A673 (cell line): ENCODE measurements at regions not wholly inside any gene's neighbourhood (a gene's known extent, or its start where the extent isn't known, plus 50 kb on each side); places are given as distances from the start of the nearest gene placed in this dataset.
A peak's percentile ranks its signal among the peaks of the same experiment; 100 is the strongest.

Experiments
- BruUV-seq: library from RNA; stranded (reverse); fragments of 400-500 nt; replicated peaks from 2 replicates; lab custom pipeline; 2021; lab: Mats Ljungman, UMichigan
- CTCF ChIA-PET: fragments of 300-600 bp; sonication (Branson Sonifier 250); formaldehyde crosslinking; loops from one replicate; lab custom pipeline; 2022; ENCODE audit warnings: antibody characterized with exemption; lab: Charles Lee
- POLR2A ChIA-PET: fragments of 300-600 bp; sonication (Branson Sonifier 250); formaldehyde crosslinking; loops from one replicate; lab custom pipeline; 2022; ENCODE audit warnings: antibody characterized with exemption; ENCODE audit not compliant: low non-redundant PET; lab: Charles Lee
- DNase-seq: peaks from one replicate; pipeline ENCODE4 v3.0.0-alpha.2; 2015; ENCODE audit warnings: low spot score
- H3K27ac ChIP-seq: fragments of 200-600 bp; sonication (generic); 2 replicates; pipeline ENCODE4 v1.5.1; 2016; ENCODE audit warnings: mixed run types, low read depth, mild to moderate bottlenecking, mixed read lengths, antibody characterized with exemption, low read length; ENCODE audit not compliant: poor library complexity, severe bottlenecking
- H3K27me3 ChIP-seq: fragments of 200-600 bp; sonication (generic); replicated peaks from 2 replicates; pipeline ENCODE4 v1.6.1; 2017; ENCODE audit warnings: mixed run types, low read depth, mild to moderate bottlenecking, mixed read lengths, antibody characterized with exemption, low read length; ENCODE audit not compliant: insufficient read depth, poor library complexity
- H3K36me3 ChIP-seq: fragments of 200-600 bp; sonication (generic); 2 replicates; pipeline ENCODE4 v1.6.1; 2016; ENCODE audit warnings: mixed run types, mild to moderate bottlenecking, mixed read lengths, antibody characterized with exemption, low read length; ENCODE audit not compliant: insufficient read depth, poor library complexity, severe bottlenecking
- H3K4me1 ChIP-seq: fragments of 200-600 bp; sonication (generic); 2 replicates; pipeline ENCODE4 v1.6.1; 2017; ENCODE audit warnings: mixed run types, mild to moderate bottlenecking, mixed read lengths, antibody characterized with exemption, low read length; ENCODE audit not compliant: insufficient read depth, poor library complexity, severe bottlenecking
- H3K4me3 ChIP-seq: fragments of 200-600 bp; sonication (generic); 2 replicates; pipeline ENCODE4 v1.5.1; 2016; ENCODE audit warnings: low read depth, mixed run types, mild to moderate bottlenecking, mixed read lengths, low read length; ENCODE audit not compliant: poor library complexity, severe bottlenecking
- H3K9me3 ChIP-seq: fragments of 200-600 bp; sonication (generic); 2 replicates; pipeline ENCODE4 v1.6.1; 2016; ENCODE audit warnings: mixed run types, low read depth, mild to moderate bottlenecking, mixed read lengths, antibody characterized with exemption, low read length; ENCODE audit not compliant: poor library complexity, severe bottlenecking
- EZH2 ChIP-seq: fragments of 200-600 bp; sonication (generic); IDR thresholded peaks from 2 replicates; pipeline ENCODE4 v1.6.1; 2017; ENCODE audit warnings: borderline replicate concordance, low read depth, mild to moderate bottlenecking, mixed read lengths, antibody characterized with exemption, low read length; ENCODE audit not compliant: poor library complexity, severe bottlenecking
- intact Hi-C: fragments of 100-400 bp; cut with micrococcal nuclease; formaldehyde crosslinking; loops from one replicate; pipeline ENCODE4 v1.10.0; 2022; ENCODE audit not compliant: unreplicated experiment
- TF ChIP-seq, protein P1 (sequence below): fragments of 300-800, 200-600 bp; sonication (generic); conservative IDR thresholded peaks from 2 replicates; pipeline ENCODE4 v1.5.1; 2017; ENCODE audit warnings: low read depth, mild to moderate bottlenecking, antibody characterized with exemption, low read length, moderate library complexity, mixed read lengths

DNA sequence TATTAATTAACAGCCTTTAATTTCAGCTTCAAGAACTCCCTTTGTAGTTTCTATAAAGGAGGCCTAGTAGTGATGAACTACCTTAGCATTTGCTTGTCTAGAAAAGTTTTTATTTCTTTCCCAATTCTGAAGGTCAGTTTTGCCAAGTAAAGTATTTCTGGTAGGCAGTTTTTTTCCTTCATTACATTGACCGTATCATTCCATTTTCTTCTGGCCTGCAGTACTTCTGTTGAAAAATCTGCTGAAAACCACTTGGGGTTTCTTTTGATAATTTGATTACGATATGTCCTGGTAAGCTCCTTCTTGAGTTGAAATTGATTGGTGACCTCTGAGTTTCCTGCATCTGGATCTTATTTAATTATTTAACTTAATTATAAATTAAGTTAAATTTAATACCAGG lies 691.8 kb downstream of the TSN start:
- BruUV-seq = no TSS peak
- CTCF ChIA-PET = no interaction called here
- DNase-seq = no peak
- POLR2A ChIA-PET = no interaction called here
- H3K9me3 ChIP-seq = peaks cover 24% of the 10 kb centered on the region
- TF ChIP-seq, protein P1, sequence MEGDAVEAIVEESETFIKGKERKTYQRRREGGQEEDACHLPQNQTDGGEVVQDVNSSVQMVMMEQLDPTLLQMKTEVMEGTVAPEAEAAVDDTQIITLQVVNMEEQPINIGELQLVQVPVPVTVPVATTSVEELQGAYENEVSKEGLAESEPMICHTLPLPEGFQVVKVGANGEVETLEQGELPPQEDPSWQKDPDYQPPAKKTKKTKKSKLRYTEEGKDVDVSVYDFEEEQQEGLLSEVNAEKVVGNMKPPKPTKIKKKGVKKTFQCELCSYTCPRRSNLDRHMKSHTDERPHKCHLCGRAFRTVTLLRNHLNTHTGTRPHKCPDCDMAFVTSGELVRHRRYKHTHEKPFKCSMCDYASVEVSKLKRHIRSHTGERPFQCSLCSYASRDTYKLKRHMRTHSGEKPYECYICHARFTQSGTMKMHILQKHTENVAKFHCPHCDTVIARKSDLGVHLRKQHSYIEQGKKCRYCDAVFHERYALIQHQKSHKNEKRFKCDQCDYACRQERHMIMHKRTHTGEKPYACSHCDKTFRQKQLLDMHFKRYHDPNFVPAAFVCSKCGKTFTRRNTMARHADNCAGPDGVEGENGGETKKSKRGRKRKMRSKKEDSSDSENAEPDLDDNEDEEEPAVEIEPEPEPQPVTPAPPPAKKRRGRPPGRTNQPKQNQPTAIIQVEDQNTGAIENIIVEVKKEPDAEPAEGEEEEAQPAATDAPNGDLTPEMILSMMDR = no peak
- TF ChIP-seq EZH2 = no peak
- intact Hi-C loops = no loop called here
- H3K4me3 ChIP-seq = no peak overlapping the region
- no peaks in the 10 kb centered on the region for H3K36me3 ChIP-seq
- no peaks in the 10 kb centered on the region for H3K27me3 ChIP-seq
- H3K4me1 ChIP-seq = no peaks in the 10 kb centered on the region
- H3K27ac ChIP-seq = no peak overlapping the region

- ChIA-PET CTCF (no interaction called here), POLR2A (no interaction called here)
- BruUV-seq = no TSS peak
- Histone ChIP-seq H3K9me3 (peaks cover 41% of the 10 kb centered on the region), H3K27ac (no peak overlapping the region), H3K4me1 (no peaks in the 10 kb centered on the region), H3K4me3 (no peak overlapping the region), H3K27me3 (no peaks in the 10 kb centered on the region), H3K36me3 (no peaks in the 10 kb centered on the region)
- intact Hi-C loops = loop anchor here (10.0 kb wide), 1 partner anchor 476 kb away; no protein-coding TSS in a partner anchor
- DNase-seq = peak; percentile 64
- TF ChIP-seq EZH2 = no peak
- TF ChIP-seq, protein P1 = peak; percentile 64
These were observed 695.6 kb downstream of the TSN start for GRCh38 chr2:122451040-122451439.

DNA sequence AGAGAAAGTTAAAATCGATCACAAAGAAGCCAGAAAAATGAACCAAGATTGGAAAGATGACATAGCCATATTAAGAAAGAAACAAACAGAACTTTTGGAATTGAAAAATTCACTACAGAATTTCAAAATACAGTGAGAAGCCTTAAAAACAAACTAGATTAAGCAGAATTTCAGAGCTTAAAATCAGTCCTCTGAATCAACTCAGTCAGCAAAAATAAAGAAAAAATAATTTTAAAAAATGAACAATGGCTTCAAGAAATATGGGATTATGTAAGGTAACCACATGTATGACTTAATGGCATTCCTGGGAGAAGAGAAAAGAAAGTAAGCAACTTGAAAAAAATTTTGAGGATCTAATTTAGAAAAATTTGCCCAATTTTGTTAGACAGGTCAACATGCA lies 696.2 kb downstream of the TSN start:
- intact Hi-C loops = loop anchor here (10.0 kb wide), 1 partner anchor 477 kb away; no protein-coding TSS in a partner anchor
- DNase-seq = no peak
- Histone ChIP-seq H3K36me3 (no peaks in the 10 kb centered on the region), H3K27ac (no peak overlapping the region), H3K9me3 (peaks cover 34% of the 10 kb centered on the region), H3K27me3 (no peaks in the 10 kb centered on the region), H3K4me1 (no peaks in the 10 kb centered on the region), H3K4me3 (no peak overlapping the region)
- no TSS peak for BruUV-seq
- ChIA-PET CTCF (no interaction called here), POLR2A (no interaction called here)
- TF ChIP-seq EZH2 = no peak
- TF ChIP-seq, protein P1 = no peak
